ENCODE measurements at regions not wholly inside any gene's neighbourhood (a gene's known extent, or its start where the extent isn't known, plus 50 kb on each side); places are given as distances from the start of the nearest gene placed in this dataset.

DNA sequence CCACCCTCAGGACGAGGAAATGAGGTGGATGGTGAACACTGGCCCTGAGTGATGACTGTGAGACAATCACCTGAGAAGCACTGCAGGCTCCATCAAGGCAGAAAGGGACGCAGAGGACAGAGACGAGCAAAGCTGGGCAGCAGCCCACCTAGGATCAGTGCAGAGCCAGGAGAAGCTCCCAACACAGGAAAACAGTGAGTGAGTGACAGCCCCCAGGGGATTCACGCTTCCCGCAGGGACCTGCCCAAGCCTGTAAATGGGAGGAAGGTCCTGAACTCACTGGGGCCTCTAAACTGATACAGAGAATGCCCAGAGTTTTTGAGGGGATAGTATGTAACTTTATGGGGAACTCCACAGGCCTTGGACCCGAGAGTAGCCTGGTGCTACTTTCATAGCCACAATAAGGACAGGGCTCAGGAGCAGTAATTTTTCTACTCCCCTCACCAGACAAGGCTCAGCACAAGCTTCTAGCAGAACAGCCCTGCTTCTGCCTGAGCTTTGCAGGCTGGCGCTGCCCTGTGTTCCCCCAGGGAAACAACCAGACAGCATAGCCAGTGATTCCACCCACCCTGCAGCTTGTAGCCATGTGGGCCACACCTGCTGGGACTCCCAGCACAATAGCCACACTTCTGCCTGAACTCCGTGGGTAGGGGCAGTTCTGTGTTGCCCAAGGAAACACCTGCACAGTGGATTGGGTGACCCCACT, 708.4 kb downstream of the POM121L12 start:
- H3K4me3 Mint-ChIP-seq = no peak overlapping the region
- no peaks in the 10 kb centered on the region for H3K4me1 Mint-ChIP-seq (ENCODE audit: low read depth)
- H3K36me3 Mint-ChIP-seq (ENCODE audit: low read depth) = no peaks in the 10 kb centered on the region
- no peak overlapping the region for H3K27ac Mint-ChIP-seq
- no peaks in the 10 kb centered on the region for H3K27me3 Mint-ChIP-seq (ENCODE audit: low read depth)
- intact Hi-C loops (cut with micrococcal nuclease) = no loop called here
- DNase-seq = no peak
- H3K9me3 Mint-ChIP-seq = peaks cover 26% of the 10 kb centered on the region
- CTCF ChIA-PET = no interaction called here

- H3K27ac Mint-ChIP-seq = no peak overlapping the region
- intact Hi-C loops (cut with micrococcal nuclease) = no loop called here
- CTCF ChIA-PET = no interaction called here
- H3K4me3 Mint-ChIP-seq = no peak overlapping the region
- no peaks in the 10 kb centered on the region for H3K36me3 Mint-ChIP-seq (ENCODE audit: low read depth)
- no peaks in the 10 kb centered on the region for H3K4me1 Mint-ChIP-seq (ENCODE audit: low read depth)
- H3K9me3 Mint-ChIP-seq = peaks cover 25% of the 10 kb centered on the region
- no peaks in the 10 kb centered on the region for H3K27me3 Mint-ChIP-seq (ENCODE audit: low read depth)
- DNase-seq = no peak
These were observed 708.9 kb downstream of the POM121L12 start for GRCh38 chr7:53744403-53744760.

DNA sequence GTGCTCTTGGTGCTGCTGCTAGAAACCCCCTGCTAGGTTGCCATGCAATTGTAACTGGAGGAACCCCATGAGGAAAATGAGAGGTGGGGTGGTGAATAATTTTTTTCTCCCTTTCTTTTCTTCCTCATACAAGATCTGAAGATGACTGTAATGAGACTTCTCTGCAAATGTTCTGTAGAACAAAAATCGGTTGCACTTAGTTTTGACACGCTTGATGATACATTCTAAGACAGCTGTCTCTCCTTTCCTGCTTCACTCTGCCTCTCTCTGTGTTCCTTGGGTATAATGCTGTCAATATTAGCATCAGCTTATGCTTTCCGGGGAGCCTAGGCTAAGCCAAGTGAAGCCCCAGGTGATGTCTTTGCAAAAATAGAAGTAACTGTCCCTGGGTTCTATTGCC, 721.5 kb downstream of the POM121L12 start:
- H3K4me1 Mint-ChIP-seq (ENCODE audit: low read depth) = no peaks in the 10 kb centered on the region
- CTCF ChIA-PET = no interaction called here
- no peaks in the 10 kb centered on the region for H3K36me3 Mint-ChIP-seq (ENCODE audit: low read depth)

GRCh38 chr7:53768186-53768585, 732.8 kb downstream of the POM121L12 start:
- CTCF ChIA-PET = no interaction called here
- Mint-ChIP-seq H3K27ac (no peak overlapping the region), H3K36me3 (ENCODE audit: low read depth) (no peaks in the 10 kb centered on the region), H3K9me3 (peaks cover 41% of the 10 kb centered on the region), H3K4me1 (ENCODE audit: low read depth) (no peaks in the 10 kb centered on the region), H3K4me3 (no peak overlapping the region), H3K27me3 (ENCODE audit: low read depth) (no peaks in the 10 kb centered on the region)
- intact Hi-C loops (cut with micrococcal nuclease) = no loop called here
- no peak for DNase-seq

More for the DNA sequence above, 721.5 kb downstream of the POM121L12 start:
- no peak for DNase-seq
- Mint-ChIP-seq H3K27ac (no peak overlapping the region), H3K4me3 (no peak overlapping the region), H3K9me3 (peaks cover 9% of the 10 kb centered on the region), H3K27me3 (ENCODE audit: low read depth) (no peaks in the 10 kb centered on the region)
- intact Hi-C loops (cut with micrococcal nuclease) = no loop called here

GRCh38 chr7:53771701-53772100, 736.3 kb downstream of the POM121L12 start:
- no peak for DNase-seq
- Mint-ChIP-seq H3K27me3 (ENCODE audit: low read depth) (no peaks in the 10 kb centered on the region), H3K4me1 (ENCODE audit: low read depth) (no peaks in the 10 kb centered on the region), H3K4me3 (no peak overlapping the region), H3K9me3 (peaks cover 22% of the 10 kb centered on the region), H3K36me3 (ENCODE audit: low read depth) (no peaks in the 10 kb centered on the region), H3K27ac (no peak overlapping the region)
- CTCF ChIA-PET = no interaction called here
- intact Hi-C loops (cut with micrococcal nuclease) = no loop called here

DNA sequence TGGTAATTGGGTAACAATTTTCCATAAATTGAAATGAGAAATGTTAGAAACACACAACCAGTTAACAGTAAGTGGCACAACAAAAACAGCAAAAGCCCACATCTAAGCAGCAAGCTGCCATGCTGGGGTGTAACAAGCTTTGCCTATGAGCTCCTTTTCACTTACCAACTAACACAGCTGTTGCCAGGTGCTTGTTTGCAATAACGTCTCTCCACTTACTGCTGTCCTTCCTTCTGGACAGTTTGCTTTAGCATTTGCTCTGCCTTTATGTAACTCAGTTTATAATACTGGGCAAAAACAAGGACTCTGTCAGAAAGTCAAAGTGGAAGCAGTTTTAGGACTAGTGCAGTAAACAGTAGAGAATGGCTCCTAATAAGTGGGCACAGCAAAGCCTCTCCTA, 740.9 kb downstream of the POM121L12 start:
- Mint-ChIP-seq H3K4me1 (ENCODE audit: low read depth) (no peaks in the 10 kb centered on the region), H3K9me3 (peaks cover 16% of the 10 kb centered on the region), H3K4me3 (no peak overlapping the region), H3K36me3 (ENCODE audit: low read depth) (no peaks in the 10 kb centered on the region), H3K27ac (no peak overlapping the region), H3K27me3 (ENCODE audit: low read depth) (no peaks in the 10 kb centered on the region)
- CTCF ChIA-PET = no interaction called here
- no peak for DNase-seq
- intact Hi-C loops (cut with micrococcal nuclease) = no loop called here

DNA sequence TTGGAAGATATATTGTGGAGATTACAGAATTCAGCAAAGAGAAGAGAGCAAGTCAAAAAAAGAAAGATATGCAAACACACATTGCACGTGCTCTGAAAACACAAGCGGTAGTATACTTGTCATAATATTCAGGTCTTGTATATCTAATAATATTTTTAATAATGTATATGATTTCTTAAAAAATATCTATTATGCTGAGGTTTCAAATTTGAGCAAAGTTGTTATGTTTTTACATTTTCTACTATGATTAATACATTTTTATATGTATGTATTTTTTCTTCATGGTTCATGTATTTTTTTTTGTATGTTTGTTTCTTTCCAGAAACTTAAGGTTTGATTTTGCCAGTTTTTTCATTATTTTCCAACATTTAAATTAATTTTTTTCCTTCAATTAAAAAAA, 752.4 kb upstream of the VSTM2A start:
- no peaks in the 10 kb centered on the region for H3K4me1 Mint-ChIP-seq (ENCODE audit: low read depth)
- CTCF ChIA-PET = no interaction called here

DNA sequence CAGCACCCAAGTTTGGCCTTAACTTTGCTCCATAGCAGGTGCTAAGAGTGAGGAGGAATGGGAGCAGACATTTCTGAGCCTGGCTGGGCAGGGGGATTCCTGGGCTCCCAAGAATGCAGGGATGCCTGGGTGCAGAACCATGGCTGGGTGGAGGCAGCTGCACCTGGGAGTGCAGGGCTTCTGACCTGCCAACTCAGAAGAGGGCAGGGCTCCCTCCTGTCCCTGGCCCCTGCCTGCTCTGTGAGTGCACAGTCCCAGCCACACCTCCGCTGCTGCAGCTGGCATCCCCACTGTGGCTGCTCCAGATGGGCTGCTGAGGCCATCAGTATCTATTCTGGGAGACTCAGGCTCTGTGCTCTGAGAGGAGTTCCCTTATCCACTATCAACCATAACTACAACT, 747.4 kb upstream of the VSTM2A start:
- CTCF ChIA-PET = no interaction called here
- H3K27me3 Mint-ChIP-seq (ENCODE audit: low read depth) = no peaks in the 10 kb centered on the region
- H3K27ac Mint-ChIP-seq = no peak overlapping the region
- H3K4me3 Mint-ChIP-seq = no peak overlapping the region
- H3K36me3 Mint-ChIP-seq (ENCODE audit: low read depth) = no peaks in the 10 kb centered on the region
- no peak for DNase-seq
- no peaks in the 10 kb centered on the region for H3K4me1 Mint-ChIP-seq (ENCODE audit: low read depth)
- peaks cover 12% of the 10 kb centered on the region for H3K9me3 Mint-ChIP-seq
- intact Hi-C loops (cut with micrococcal nuclease) = no loop called here

More for the DNA sequence above, 752.4 kb upstream of the VSTM2A start:
- no peak overlapping the region for H3K27ac Mint-ChIP-seq
- no peak for DNase-seq
- peaks cover 17% of the 10 kb centered on the region for H3K9me3 Mint-ChIP-seq
- H3K27me3 Mint-ChIP-seq (ENCODE audit: low read depth) = no peaks in the 10 kb centered on the region
- intact Hi-C loops (cut with micrococcal nuclease) = no loop called here
- no peaks in the 10 kb centered on the region for H3K36me3 Mint-ChIP-seq (ENCODE audit: low read depth)
- H3K4me3 Mint-ChIP-seq = no peak overlapping the region

- Mint-ChIP-seq H3K4me3 (no peak overlapping the region), H3K9me3 (peaks cover 12% of the 10 kb centered on the region), H3K27ac (no peak overlapping the region), H3K27me3 (ENCODE audit: low read depth) (no peaks in the 10 kb centered on the region), H3K36me3 (ENCODE audit: low read depth) (no peaks in the 10 kb centered on the region), H3K4me1 (ENCODE audit: low read depth) (no peaks in the 10 kb centered on the region)
- intact Hi-C loops (cut with micrococcal nuclease) = no loop called here
- no peak for DNase-seq
- CTCF ChIA-PET = no interaction called here
These were observed 741.4 kb upstream of the VSTM2A start for GRCh38 chr7:53800746-53801145.

GRCh38 chr7:53806119-53806518, 736.1 kb upstream of the VSTM2A start:
- intact Hi-C loops (cut with micrococcal nuclease) = no loop called here
- H3K36me3 Mint-ChIP-seq (ENCODE audit: low read depth) = no peaks in the 10 kb centered on the region
- DNase-seq = no peak
- no peak overlapping the region for H3K27ac Mint-ChIP-seq
- CTCF ChIA-PET = no interaction called here
- no peak overlapping the region for H3K4me3 Mint-ChIP-seq
- peaks cover 6% of the 10 kb centered on the region for H3K9me3 Mint-ChIP-seq
- H3K4me1 Mint-ChIP-seq (ENCODE audit: low read depth) = no peaks in the 10 kb centered on the region
- H3K27me3 Mint-ChIP-seq (ENCODE audit: low read depth) = no peaks in the 10 kb centered on the region

DNA sequence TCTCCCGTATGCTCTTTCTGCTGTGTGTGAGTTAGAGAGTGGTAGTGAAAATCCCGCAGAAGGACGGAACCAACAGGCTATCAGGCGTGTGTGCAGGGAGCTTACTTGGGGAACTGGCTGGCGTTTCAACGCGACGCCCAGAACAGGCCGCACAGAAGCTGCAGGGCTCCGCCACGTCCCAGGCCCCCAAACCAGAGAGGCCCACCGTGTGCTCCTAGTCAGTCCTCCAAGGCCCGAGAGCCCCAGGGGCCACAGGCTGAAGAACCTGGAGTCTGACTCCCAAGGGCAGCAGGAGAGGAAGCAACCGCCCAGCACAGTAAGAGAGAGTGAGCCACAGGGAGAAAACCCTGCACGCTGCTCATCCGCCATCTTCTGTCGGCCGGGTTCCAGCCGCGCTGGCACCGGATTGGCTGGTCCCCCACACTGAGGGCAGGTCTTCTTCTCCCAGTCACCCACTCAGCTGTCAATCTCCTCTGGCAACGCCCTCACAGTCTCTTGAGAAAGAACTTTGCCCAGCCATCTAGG, 730.6 kb upstream of the VSTM2A start:
- intact Hi-C loops (cut with micrococcal nuclease) = no loop called here
- DNase-seq = no peak
- Mint-ChIP-seq H3K27ac (no peak overlapping the region), H3K4me3 (no peak overlapping the region), H3K27me3 (ENCODE audit: low read depth) (no peaks in the 10 kb centered on the region), H3K4me1 (ENCODE audit: low read depth) (no peaks in the 10 kb centered on the region), H3K36me3 (ENCODE audit: low read depth) (no peaks in the 10 kb centered on the region), H3K9me3 (peaks cover 12% of the 10 kb centered on the region)
- CTCF ChIA-PET = no interaction called here

GRCh38 chr7:53812135-53812534, 730.0 kb upstream of the VSTM2A start:
- Mint-ChIP-seq H3K4me3 (no peak overlapping the region), H3K36me3 (ENCODE audit: low read depth) (no peaks in the 10 kb centered on the region), H3K9me3 (peaks cover 16% of the 10 kb centered on the region), H3K27ac (no peak overlapping the region), H3K4me1 (ENCODE audit: low read depth) (no peaks in the 10 kb centered on the region), H3K27me3 (ENCODE audit: low read depth) (no peaks in the 10 kb centered on the region)
- DNase-seq = no peak
- CTCF ChIA-PET = no interaction called here
- intact Hi-C loops (cut with micrococcal nuclease) = no loop called here

DNA sequence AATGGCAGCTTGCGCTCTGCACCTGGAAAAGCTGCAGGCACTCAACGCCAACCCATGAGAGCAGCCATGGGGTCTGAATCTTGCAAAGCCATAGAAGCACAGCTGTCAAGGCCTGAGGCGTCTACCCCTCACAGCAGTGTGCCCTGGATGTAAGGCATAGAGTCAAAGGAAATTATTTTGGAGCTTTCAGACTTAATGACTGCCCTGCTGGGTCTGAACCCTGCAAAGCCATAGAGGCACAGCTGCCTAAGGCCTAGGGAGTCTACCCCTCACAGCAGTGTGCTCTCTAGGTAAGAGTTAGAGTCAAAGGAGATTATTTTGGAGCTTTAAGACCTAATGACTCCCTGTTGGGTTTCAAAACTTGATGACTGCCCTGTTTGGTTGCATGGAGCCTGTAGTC, 706.9 kb upstream of the VSTM2A start:
- Mint-ChIP-seq H3K4me1 (ENCODE audit: low read depth) (no peaks in the 10 kb centered on the region), H3K27ac (no peak overlapping the region), H3K36me3 (ENCODE audit: low read depth) (no peaks in the 10 kb centered on the region), H3K27me3 (ENCODE audit: low read depth) (no peaks in the 10 kb centered on the region), H3K9me3 (peaks cover 9% of the 10 kb centered on the region), H3K4me3 (no peak overlapping the region)
- CTCF ChIA-PET = interaction anchor here (0.7 kb wide), 1 partner anchor 9 kb away, joined by 3 read pairs; no protein-coding TSS in a partner anchor
- no peak for DNase-seq
- intact Hi-C loops (cut with micrococcal nuclease) = no loop called here

All from activated naive CD4-positive, alpha-beta T cell treated with anti-CD3 and anti-CD28 coated beads for 36 hours (primary cell).